ENCODE measurements at regions not wholly inside any gene's neighbourhood (a gene's known extent, or its start where the extent isn't known, plus 50 kb on each side); places are given as distances from the start of the nearest gene placed in this dataset.

GRCh38 chr6:140579918-140580317 is 1205.5 kb upstream of the CITED2 start:
- no peak overlapping the region for H3K9ac ChIP-seq (ENCODE audit: low read length)
- no peaks in the 10 kb centered on the region for H3K9me3 ChIP-seq (ENCODE audit: insufficient read depth, low read length)
- no peak overlapping the region for H3K4me2 ChIP-seq (ENCODE audit: low read depth, low read length, poor library complexity, severe bottlenecking)
- H3K79me2 ChIP-seq (ENCODE audit: insufficient read depth, low read length), result no peaks in the 10 kb centered on the region
- H4K20me1 ChIP-seq (ENCODE audit: low read depth, low read length), result no peaks in the 10 kb centered on the region
- H3K27me3 ChIP-seq (ENCODE audit: low read length), result no peaks in the 10 kb centered on the region
- H3K27ac ChIP-seq (ENCODE audit: low read depth, low read length), result no peak overlapping the region
- TF ChIP-seq EZH2phosphoT487 (conservative IDR thresholded peaks at IDR 0.05; ENCODE audit: low read length) (no peak), CTCF (IDR thresholded peaks at IDR 0.05; ENCODE audit: insufficient read depth, low read length, poor library complexity, severe bottlenecking) (no peak)
- no peaks in the 10 kb centered on the region for H3F3A ChIP-seq (ENCODE audit: insufficient read depth)
- H2AFZ ChIP-seq (ENCODE audit: low read depth, low read length, severe bottlenecking), result no peak overlapping the region
- H3K4me3 ChIP-seq (ENCODE audit: insufficient read depth, low read length, poor library complexity, severe bottlenecking), result no peak overlapping the region
- H3K36me3 ChIP-seq (ENCODE audit: low read length), result no peaks in the 10 kb centered on the region
- H3K9me2 ChIP-seq (replicated peaks; ENCODE audit: insufficient read depth, low read length), result no peaks in the 10 kb centered on the region

DNA sequence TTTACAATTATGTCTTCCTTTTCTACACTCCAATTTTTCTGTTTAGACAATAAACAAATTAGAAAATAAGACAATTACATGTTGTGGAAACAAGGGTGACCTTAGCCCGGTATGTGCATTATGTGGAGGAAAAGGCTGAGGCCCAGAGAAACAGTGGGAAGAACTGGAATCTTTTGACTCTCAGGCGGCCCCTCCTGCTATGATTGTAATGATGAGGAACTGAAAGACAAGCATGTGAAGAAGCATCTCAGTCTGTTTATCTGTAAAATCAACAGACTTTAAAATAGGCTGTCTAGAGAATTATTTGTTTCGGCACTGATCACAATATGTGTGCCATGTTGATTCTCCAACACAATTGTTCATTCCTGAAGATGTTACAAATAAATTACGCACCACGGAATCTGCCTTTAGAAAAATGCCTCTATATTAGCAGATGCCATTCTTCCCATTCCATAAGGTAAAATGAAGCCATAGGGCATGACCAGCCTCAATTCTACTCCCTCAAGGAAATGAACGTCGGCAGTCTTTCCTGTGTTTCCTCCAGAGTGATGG is 1201.6 kb upstream of the CITED2 start:
- H3K27ac ChIP-seq (ENCODE audit: low read depth, low read length), result no peak overlapping the region
- H3K9me3 ChIP-seq (ENCODE audit: insufficient read depth, low read length), result no peaks in the 10 kb centered on the region
- H3K27me3 ChIP-seq (ENCODE audit: low read length), result no peaks in the 10 kb centered on the region
- no peak for TF ChIP-seq EZH2phosphoT487 (conservative IDR thresholded peaks at IDR 0.05; ENCODE audit: low read length)
- TF ChIP-seq CTCF (IDR thresholded peaks at IDR 0.05; ENCODE audit: insufficient read depth, low read length, poor library complexity, severe bottlenecking), result no peak
- H3K9ac ChIP-seq (ENCODE audit: low read length), result no peak overlapping the region
- no peaks in the 10 kb centered on the region for H3K79me2 ChIP-seq (ENCODE audit: insufficient read depth, low read length)
- H3F3A ChIP-seq (ENCODE audit: insufficient read depth), result no peaks in the 10 kb centered on the region
- H4K20me1 ChIP-seq (ENCODE audit: low read depth, low read length), result no peaks in the 10 kb centered on the region
- H3K4me3 ChIP-seq (ENCODE audit: insufficient read depth, low read length, poor library complexity, severe bottlenecking), result no peak overlapping the region
- no peak overlapping the region for H2AFZ ChIP-seq (ENCODE audit: low read depth, low read length, severe bottlenecking)
- H3K36me3 ChIP-seq (ENCODE audit: low read length), result no peaks in the 10 kb centered on the region
- no peak overlapping the region for H3K4me2 ChIP-seq (ENCODE audit: low read depth, low read length, poor library complexity, severe bottlenecking)
- no peaks in the 10 kb centered on the region for H3K9me2 ChIP-seq (replicated peaks; ENCODE audit: insufficient read depth, low read length)

- Histone ChIP-seq H3K9me3 (ENCODE audit: insufficient read depth, low read length) (no peaks in the 10 kb centered on the region), H3K9ac (ENCODE audit: low read length) (no peak overlapping the region), H3K4me2 (ENCODE audit: low read depth, low read length, poor library complexity, severe bottlenecking) (no peak overlapping the region), H3F3A (ENCODE audit: insufficient read depth) (no peaks in the 10 kb centered on the region), H3K4me3 (ENCODE audit: insufficient read depth, low read length, poor library complexity, severe bottlenecking) (no peak overlapping the region), H2AFZ (ENCODE audit: low read depth, low read length, severe bottlenecking) (no peak overlapping the region), H4K20me1 (ENCODE audit: low read depth, low read length) (no peaks in the 10 kb centered on the region), H3K27me3 (ENCODE audit: low read length) (no peaks in the 10 kb centered on the region), H3K36me3 (ENCODE audit: low read length) (no peaks in the 10 kb centered on the region), H3K9me2 (replicated peaks; ENCODE audit: insufficient read depth, low read length) (no peaks in the 10 kb centered on the region), H3K27ac (ENCODE audit: low read depth, low read length) (no peak overlapping the region), H3K79me2 (ENCODE audit: insufficient read depth, low read length) (no peaks in the 10 kb centered on the region)
- TF ChIP-seq CTCF (IDR thresholded peaks at IDR 0.05; ENCODE audit: insufficient read depth, low read length, poor library complexity, severe bottlenecking), result no peak
Observed at GRCh38 chr6:140572867-140573266, 1198.4 kb upstream of the CITED2 start.
